AG04450 (cell line): ENCODE measurements at regions not wholly inside any gene's neighbourhood (a gene's known extent, or its start where the extent isn't known, plus 50 kb on each side); places are given as distances from the start of the nearest gene placed in this dataset.

Experiments
- CTCF ChIA-PET: fragments of 300-600, 350-600 bp; formaldehyde crosslinking; extraction: SDS; loops from one replicate; lab custom pipeline; 2022; ENCODE audit warnings: antibody characterized with exemption, inconsistent platforms; lab: Charles Lee
- POLR2A ChIA-PET: fragments of 350-600 bp; formaldehyde crosslinking; extraction: SDS; loops from one replicate; lab custom pipeline; 2021; ENCODE audit warnings: antibody characterized with exemption, inconsistent platforms; lab: Yijun Ruan, JAX
- DNase-seq: peaks from one replicate; pipeline ENCODE4 v3.0.0-alpha.2; 2011; ENCODE audit warnings: low read depth, low spot score
- H3K27ac ChIP-seq: one replicate; pipeline ENCODE4 v1.5.1; 2012; ENCODE audit warnings: low read depth, low read length, control low read depth
- H3K27me3 ChIP-seq: one replicate; pipeline ENCODE4 v1.6.0; 2012; ENCODE audit warnings: low read length; ENCODE audit not compliant: control insufficient read depth, insufficient read depth
- H3K4me3 ChIP-seq: 2 replicates; pipeline ENCODE4 v1.5.1; 2011; ENCODE audit warnings: mild to moderate bottlenecking, low read depth, low read length, control low read depth
- H3K9me3 ChIP-seq: 2 replicates; pipeline ENCODE4 v1.5.1; 2012; ENCODE audit warnings: low read length; ENCODE audit not compliant: control insufficient read depth, insufficient read depth
- CTCF ChIP-seq: IDR thresholded peaks from 2 replicates; pipeline ENCODE4 v1.5.1; 2011; ENCODE audit warnings: low read depth, low read length, control low read depth, inconsistent platforms

- CTCF ChIA-PET, result no interaction called here
- Histone ChIP-seq H3K4me3 (no peak overlapping the region), H3K27ac (no peak overlapping the region)
Measured at GRCh38 chr6:155695495-155695894, 239.9 kb upstream of the NOX3 start.

GRCh38 chr6:155694419-155694790, 238.8 kb upstream of the NOX3 start:
- Histone ChIP-seq H3K27me3 (no peaks in the 10 kb centered on the region), H3K27ac (no peak overlapping the region), H3K9me3 (no peaks in the 10 kb centered on the region), H3K4me3 (no peak overlapping the region)
- POLR2A ChIA-PET, result no interaction called here
- no peak for DNase-seq
- no peak for TF ChIP-seq CTCF
- CTCF ChIA-PET, result interaction anchor here (0.6 kb wide), 1 partner anchor 271 kb away, joined by 3 read pairs; no protein-coding TSS in a partner anchor

More at GRCh38 chr6:155695495-155695894, 239.9 kb upstream of the NOX3 start:
- POLR2A ChIA-PET, result no interaction called here
- no peak for DNase-seq
- no peaks in the 10 kb centered on the region for H3K9me3 ChIP-seq
- TF ChIP-seq CTCF, result no peak
- no peaks in the 10 kb centered on the region for H3K27me3 ChIP-seq

GRCh38 chr6:155693573-155694418, 238.2 kb upstream of the NOX3 start:
- POLR2A ChIA-PET, result no interaction called here
- H3K27ac ChIP-seq, result no peak overlapping the region
- no peaks in the 10 kb centered on the region for H3K9me3 ChIP-seq
- TF ChIP-seq CTCF, result no peak
- H3K27me3 ChIP-seq, result no peaks in the 10 kb centered on the region
- no peak for DNase-seq
- CTCF ChIA-PET, result no interaction called here
- H3K4me3 ChIP-seq, result no peak overlapping the region

DNA sequence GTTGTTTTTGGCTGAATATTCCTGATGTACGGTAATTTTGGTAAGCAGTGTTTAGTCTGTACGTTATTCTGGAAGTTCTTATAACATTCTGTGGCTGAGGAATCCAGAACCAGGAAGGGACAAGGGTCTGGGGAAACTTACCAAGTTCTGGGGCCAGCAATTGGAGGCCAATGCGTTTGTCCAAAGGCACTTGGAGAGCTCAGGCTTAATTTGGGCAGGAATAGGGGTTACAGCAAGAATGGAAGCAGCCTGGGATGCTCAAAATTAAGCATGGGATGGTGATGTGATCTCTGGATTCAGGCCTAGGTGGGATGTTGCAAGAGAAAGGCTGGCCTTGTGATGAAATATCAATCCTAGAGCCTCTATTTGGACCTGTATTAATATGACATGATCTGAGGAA, 235.2 kb upstream of the NOX3 start:
- CTCF ChIA-PET, result no interaction called here
- Histone ChIP-seq H3K4me3 (no peak overlapping the region), H3K9me3 (no peaks in the 10 kb centered on the region), H3K27ac (no peak overlapping the region), H3K27me3 (no peaks in the 10 kb centered on the region)
- no peak for TF ChIP-seq CTCF
- POLR2A ChIA-PET, result no interaction called here
- DNase-seq, result no peak

GRCh38 chr6:155687645-155688044, 232.0 kb upstream of the NOX3 start:
- CTCF ChIA-PET, result no interaction called here
- no peaks in the 10 kb centered on the region for H3K27me3 ChIP-seq
- DNase-seq, result no peak
- H3K4me3 ChIP-seq, result no peak overlapping the region
- no peak overlapping the region for H3K27ac ChIP-seq
- TF ChIP-seq CTCF, result no peak
- POLR2A ChIA-PET, result interaction anchor here (0.7 kb wide), 1 partner anchor 799 kb away, joined by 6 read pairs; no protein-coding TSS in a partner anchor
- H3K9me3 ChIP-seq, result no peaks in the 10 kb centered on the region
